HCT116 (cell line): ENCODE measurements at regions not wholly inside any gene's neighbourhood (a gene's known extent, or its start where the extent isn't known, plus 50 kb on each side); places are given as distances from the start of the nearest gene placed in this dataset.

ENCODE experiments used
- ATAC-seq: fragments of 200-7000 bp; cut with Tn5 transposase; 2 replicates; pipeline ENCODE4 v1.9.1; 2020; ENCODE audit warnings: mild to moderate bottlenecking, moderate library complexity
- BruUV-seq: library from RNA; stranded (reverse); fragments of 400-500 nt; replicated peaks from 2 replicates; lab custom pipeline; 2021; lab: Mats Ljungman, UMichigan
- CTCF ChIA-PET: fragments of 300-600 bp; sonication (Branson Sonifier 250); formaldehyde crosslinking; loops from one replicate; lab custom pipeline; 2021; ENCODE audit warnings: antibody characterized with exemption; lab: Charles Lee
- POLR2A ChIA-PET: fragments of 300-600, 350-600 bp; sonication (Branson Sonifier 250); formaldehyde crosslinking; loops from one replicate; lab custom pipeline; 2021; ENCODE audit warnings: antibody characterized with exemption; lab: Charles Lee
- RAD21 ChIA-PET, 2 experiments: fragments of 300-600 bp; sonication (Branson Sonifier 250); formaldehyde crosslinking; loops; one replicate each; lab custom pipeline; 2023; ENCODE audit warnings: low total read pairs in 2 of 2; ENCODE audit not compliant: uncharacterized antibody in 2 of 2, unreplicated experiment in 2 of 2, low non-redundant PET in 1 of 2; lab: Charles Lee
- DNase-seq: peaks from one replicate; pipeline ENCODE4 v3.0.0-alpha.2; 2010; ENCODE audit warnings: low read depth, low spot score
- H2AFZ ChIP-seq: fragments of 200-600 bp; shearing (Covaris generic), sonication (generic); 2 replicates; pipeline ENCODE4 v1.6.1; 2017; ENCODE audit warnings: low read depth, mixed run types, mixed read lengths, antibody characterized with exemption, low read length; ENCODE audit not compliant: poor library complexity, severe bottlenecking
- H3K27ac ChIP-seq: 2 replicates; pipeline ENCODE4 v1.5.1; 2012; ENCODE audit warnings: low read depth, low read length
- H3K27me3 ChIP-seq: fragments of 200-600 bp; sonication (generic); 2 replicates; pipeline ENCODE4 v1.6.1; 2016; ENCODE audit warnings: mixed run types, low read length, mixed read lengths; ENCODE audit not compliant: insufficient read depth
- H3K36me3 ChIP-seq, 2 experiments: fragments of 200-500 bp in 1 of 2; fragments of 200-600 bp in 1 of 2; sonication (Bioruptor generic) in 1 of 2; sonication (generic) in 1 of 2; 2 replicates each; pipeline versions ENCODE4 v1.5.1 to v1.6.1; 2014 to 2016; ENCODE audit warnings: low read length in 2 of 2, inconsistent platforms in 1 of 2, mixed read lengths in 1 of 2, mixed run types in 1 of 2; ENCODE audit not compliant: insufficient read depth in 2 of 2, control insufficient read depth in 1 of 2
- H3K4me1 ChIP-seq, 2 experiments: fragments of 200-600 bp in 1 of 2; sonication (generic) in 1 of 2; 2 replicates each; pipeline versions ENCODE4 v1.5.1 to v1.6.1; 2012 to 2017; ENCODE audit warnings: low read length in 2 of 2, inconsistent platforms in 1 of 2, mild to moderate bottlenecking in 1 of 2, mixed read lengths in 1 of 2, mixed run types in 1 of 2, moderate library complexity in 1 of 2; ENCODE audit not compliant: insufficient read depth in 2 of 2, control insufficient read depth in 1 of 2
- H3K4me2 ChIP-seq: fragments of 200-600 bp; sonication (generic); 2 replicates; pipeline ENCODE4 v1.6.1; 2017; ENCODE audit warnings: mixed run types, low read length, mixed read lengths
- H3K4me3 ChIP-seq, 2 experiments: fragments of 200-600 bp in 1 of 2; sonication (generic) in 1 of 2; replicated peaks in 1 of 2; 2 replicates each; pipeline ENCODE4 v1.5.1; 2011 to 2016; ENCODE audit warnings: low read length in 2 of 2, control low read depth in 1 of 2, low read depth in 1 of 2, mild to moderate bottlenecking in 1 of 2, mixed read lengths in 1 of 2, mixed run types in 1 of 2
- H3K79me2 ChIP-seq: fragments of 200-600 bp; sonication (generic); 2 replicates; pipeline ENCODE4 v1.6.1; 2017; ENCODE audit warnings: mild to moderate bottlenecking, mixed run types, low read length, moderate library complexity, mixed read lengths; ENCODE audit not compliant: insufficient read depth
- H3K9ac ChIP-seq: fragments of 200-600 bp; sonication (generic); 2 replicates; pipeline ENCODE4 v1.6.1; 2016; ENCODE audit warnings: low read length, mixed read lengths
- H3K9me2 ChIP-seq: fragments of 200-600 bp; sonication (generic), shearing (Covaris generic); 2 replicates; pipeline ENCODE4 v1.6.1; 2017; ENCODE audit warnings: mixed run types, mild to moderate bottlenecking, moderate library complexity; ENCODE audit not compliant: insufficient read depth
- H3K9me3 ChIP-seq, 2 experiments: fragments of 200-500 bp in 1 of 2; fragments of 200-600 bp in 1 of 2; sonication (Bioruptor generic) in 1 of 2; sonication (generic) in 1 of 2; 2 replicates each; pipeline ENCODE4 v1.6.1; 2014 to 2017; ENCODE audit warnings: low read length in 2 of 2, mixed read lengths in 2 of 2, inconsistent platforms in 1 of 2, low read depth in 1 of 2, mild to moderate bottlenecking in 1 of 2, mixed run types in 1 of 2, moderate library complexity in 1 of 2; ENCODE audit not compliant: control insufficient read depth in 1 of 2, insufficient read depth in 1 of 2
- H4K20me1 ChIP-seq: fragments of 200-600 bp; sonication (generic), shearing (Covaris generic); 2 replicates; pipeline ENCODE4 v1.6.1; 2017; ENCODE audit warnings: mixed run types, mild to moderate bottlenecking, moderate library complexity; ENCODE audit not compliant: insufficient read depth
- CBX3 ChIP-seq: IDR thresholded peaks from 2 replicates; pipeline ENCODE4 v1.6.1; 2012; ENCODE audit warnings: low read depth
- EGR1 ChIP-seq: IDR thresholded peaks from 2 replicates; pipeline ENCODE4 v1.6.1; 2012; ENCODE audit warnings: low read depth
- EZH2 ChIP-seq: fragments of 200-600 bp; sonication (generic); IDR thresholded peaks from 2 replicates; pipeline ENCODE4 v1.6.1; 2017; ENCODE audit warnings: antibody characterized with exemption, mixed run types
- MAX ChIP-seq: IDR thresholded peaks from 2 replicates; pipeline ENCODE4 v1.6.1; 2012
- POLR2A ChIP-seq: IDR thresholded peaks from 2 replicates; pipeline ENCODE4 v1.7.0; 2011; ENCODE audit warnings: borderline replicate concordance; ENCODE audit not compliant: insufficient read depth, insufficient read length; ENCODE audit errors: extremely low read depth
- YY1 ChIP-seq: IDR thresholded peaks from 2 replicates; pipeline ENCODE4 v1.6.1; 2011; ENCODE audit warnings: low read length, low read depth, moderate library complexity, mild to moderate bottlenecking; ENCODE audit not compliant: insufficient replicate concordance; ENCODE audit errors: extremely low read depth
- intact Hi-C: fragments of 100-400 bp; cut with micrococcal nuclease; formaldehyde crosslinking; loops from 2 replicates; pipeline ENCODE4 v1.10.0; 2022
- TF ChIP-seq, protein P1 (sequence below): IDR thresholded peaks from 2 replicates; pipeline ENCODE4 v1.6.1; 2012
- TF ChIP-seq, protein P2 (sequence below), 3 experiments: fragments of 200-600 bp in 1 of 3; sonication (generic) in 1 of 3; IDR thresholded peaks in 2 of 3; conservative IDR thresholded peaks in 1 of 3; 2 replicates each; pipeline ENCODE4 v1.5.1; 2012 to 2017; ENCODE audit warnings: low read depth in 2 of 3, low read length in 2 of 3, antibody characterized with exemption in 1 of 3, borderline replicate concordance in 1 of 3, control low read depth in 1 of 3, mild to moderate bottlenecking in 1 of 3, mixed read lengths in 1 of 3, mixed run types in 1 of 3, moderate library complexity in 1 of 3; ENCODE audit not compliant: insufficient read depth in 1 of 3

DNA sequence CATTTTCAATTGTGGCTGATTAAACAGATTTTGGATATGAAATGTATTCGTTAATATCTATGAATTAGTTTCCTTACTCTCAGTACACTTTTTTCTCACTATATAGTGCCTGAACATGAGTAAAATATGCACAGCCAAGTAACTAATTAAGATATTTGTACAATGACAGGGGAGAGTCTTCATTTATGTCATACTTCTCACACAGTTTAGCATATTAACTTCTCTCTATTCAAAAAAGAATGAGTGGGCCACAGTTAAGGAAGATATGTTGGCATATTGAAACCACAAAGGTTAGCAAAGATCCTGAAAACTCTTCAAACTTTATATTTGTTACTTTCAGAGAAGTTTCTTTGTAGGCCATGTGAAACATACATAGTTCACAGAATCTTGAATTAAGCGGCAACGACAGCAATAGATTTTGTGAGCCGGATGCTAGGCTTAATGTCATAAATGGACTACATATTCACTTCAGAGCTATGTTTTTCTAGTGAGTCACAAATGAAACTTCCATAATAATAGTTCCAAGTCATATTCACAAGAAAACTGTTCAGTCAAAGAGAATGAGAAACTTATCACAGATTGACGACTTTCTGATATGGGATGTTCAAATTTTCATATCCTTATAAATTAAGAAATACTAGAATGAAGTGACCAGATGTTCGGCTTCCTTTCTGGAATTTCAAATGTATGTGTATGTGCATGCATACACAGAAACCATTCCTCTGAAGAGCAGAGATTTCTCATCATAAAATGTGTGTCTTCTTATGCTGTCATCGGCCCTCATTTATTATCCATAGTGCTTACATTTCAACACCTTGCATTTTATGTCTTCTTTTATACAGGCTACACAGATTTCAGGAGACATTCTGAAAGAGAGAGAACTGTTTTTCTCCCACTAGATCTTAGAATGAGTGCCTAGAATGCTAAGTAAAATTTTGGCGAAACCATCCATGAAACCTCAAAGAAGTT, 584.0 kb downstream of the SATB2 start:
- no peak overlapping the region for H3K9ac ChIP-seq
- H3K36me3 ChIP-seq: no peaks in the 10 kb centered on the region
- H3K4me3 ChIP-seq: no peak overlapping the region
- CTCF ChIA-PET: no interaction called here
- no peak overlapping the region for H3K27ac ChIP-seq
- DNase-seq (no peak), ATAC-seq (no peak)
- no peaks in the 10 kb centered on the region for H3K9me3 ChIP-seq
- no peaks in the 10 kb centered on the region for H3K79me2 ChIP-seq
- intact Hi-C loops: no loop called here
- H3K27me3 ChIP-seq: no peaks in the 10 kb centered on the region
- TF ChIP-seq, protein P1, sequence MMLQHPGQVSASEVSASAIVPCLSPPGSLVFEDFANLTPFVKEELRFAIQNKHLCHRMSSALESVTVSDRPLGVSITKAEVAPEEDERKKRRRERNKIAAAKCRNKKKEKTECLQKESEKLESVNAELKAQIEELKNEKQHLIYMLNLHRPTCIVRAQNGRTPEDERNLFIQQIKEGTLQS: no peak
- TF ChIP-seq EGR1 (no peak), POLR2A (no peak), YY1 (no peak), CBX3 (no peak), MAX (no peak), EZH2 (no peak)
- TF ChIP-seq, protein P2, sequence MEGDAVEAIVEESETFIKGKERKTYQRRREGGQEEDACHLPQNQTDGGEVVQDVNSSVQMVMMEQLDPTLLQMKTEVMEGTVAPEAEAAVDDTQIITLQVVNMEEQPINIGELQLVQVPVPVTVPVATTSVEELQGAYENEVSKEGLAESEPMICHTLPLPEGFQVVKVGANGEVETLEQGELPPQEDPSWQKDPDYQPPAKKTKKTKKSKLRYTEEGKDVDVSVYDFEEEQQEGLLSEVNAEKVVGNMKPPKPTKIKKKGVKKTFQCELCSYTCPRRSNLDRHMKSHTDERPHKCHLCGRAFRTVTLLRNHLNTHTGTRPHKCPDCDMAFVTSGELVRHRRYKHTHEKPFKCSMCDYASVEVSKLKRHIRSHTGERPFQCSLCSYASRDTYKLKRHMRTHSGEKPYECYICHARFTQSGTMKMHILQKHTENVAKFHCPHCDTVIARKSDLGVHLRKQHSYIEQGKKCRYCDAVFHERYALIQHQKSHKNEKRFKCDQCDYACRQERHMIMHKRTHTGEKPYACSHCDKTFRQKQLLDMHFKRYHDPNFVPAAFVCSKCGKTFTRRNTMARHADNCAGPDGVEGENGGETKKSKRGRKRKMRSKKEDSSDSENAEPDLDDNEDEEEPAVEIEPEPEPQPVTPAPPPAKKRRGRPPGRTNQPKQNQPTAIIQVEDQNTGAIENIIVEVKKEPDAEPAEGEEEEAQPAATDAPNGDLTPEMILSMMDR (IDR thresholded peaks at IDR 0.05 in 2 of 3, conservative IDR thresholded peaks at IDR 0.05 in 1 of 3; ENCODE audit: borderline replicate concordance in 1 of 3, insufficient read depth in 1 of 3, low read depth in 2 of 3, low read length in 2 of 3): no peak
- no peaks in the 10 kb centered on the region for H4K20me1 ChIP-seq
- no peaks in the 10 kb centered on the region for H3K9me2 ChIP-seq
- no peak overlapping the region for H2AFZ ChIP-seq
- POLR2A ChIA-PET: no interaction called here
- no peak overlapping the region for H3K4me2 ChIP-seq
- BruUV-seq: no TSS peak
- H3K4me1 ChIP-seq: peaks cover 0 to 5% of the 10 kb centered on the region in 2 experiments; a peak in 1 of 4 replicates
- RAD21 ChIA-PET: no interaction called here
